H9 (cell line): ENCODE measurements at regions not wholly inside any gene's neighbourhood (a gene's known extent, or its start where the extent isn't known, plus 50 kb on each side); places are given as distances from the start of the nearest gene placed in this dataset.

Experiments
- DNase-seq: peaks from one replicate; pipeline ENCODE4 v3.0.0-alpha.2; 2017
- H2AFZ ChIP-seq: one replicate; pipeline ENCODE4 v1.6.1; 2013; ENCODE audit warnings: mild to moderate bottlenecking, low read length, control low read depth, moderate library complexity
- H2AK5ac ChIP-seq: 2 replicates; pipeline ENCODE4 v1.6.1; 2013; ENCODE audit warnings: low read length, control low read depth, mixed read lengths; ENCODE audit not compliant: insufficient read length
- H2BK120ac ChIP-seq: one replicate; pipeline ENCODE4 v1.6.1; 2013; ENCODE audit warnings: low read depth, mild to moderate bottlenecking, low read length, control low read depth, inconsistent platforms; ENCODE audit not compliant: poor library complexity, severe bottlenecking
- H2BK12ac ChIP-seq: 2 replicates; pipeline ENCODE4 v1.6.1; 2013; ENCODE audit warnings: low read length, control low read depth, mixed read lengths, low read depth; ENCODE audit not compliant: insufficient read length
- H2BK15ac ChIP-seq: 2 replicates; pipeline ENCODE4 v1.6.1; 2013; ENCODE audit warnings: low read depth, low read length, control low read depth
- H2BK20ac ChIP-seq: one replicate; pipeline ENCODE4 v1.6.1; 2013; ENCODE audit warnings: low read depth, mild to moderate bottlenecking, low read length, control low read depth, inconsistent platforms; ENCODE audit not compliant: poor library complexity, severe bottlenecking
- H2BK5ac ChIP-seq: 2 replicates; pipeline ENCODE4 v1.6.1; 2013; ENCODE audit warnings: low read length, control low read depth, mixed read lengths; ENCODE audit not compliant: insufficient read length
- H3K14ac ChIP-seq: 2 replicates; pipeline ENCODE4 v1.6.1; 2013; ENCODE audit warnings: low read length, control low read depth; ENCODE audit not compliant: insufficient read depth
- H3K18ac ChIP-seq: 2 replicates; pipeline ENCODE4 v1.6.1; 2013; ENCODE audit warnings: low read depth, mild to moderate bottlenecking, mixed read lengths, low read length, control low read depth; ENCODE audit not compliant: insufficient read length
- H3K23ac ChIP-seq: 2 replicates; pipeline ENCODE4 v1.6.1; 2013; ENCODE audit warnings: low read length, control low read depth, mixed read lengths, low read depth; ENCODE audit not compliant: insufficient read length
- H3K23me2 ChIP-seq: 2 replicates; pipeline ENCODE4 v1.6.1; 2013; ENCODE audit warnings: low read depth, mild to moderate bottlenecking, mixed read lengths, low read length, control low read depth; ENCODE audit not compliant: insufficient read length, poor library complexity, severe bottlenecking
- H3K27ac ChIP-seq: 2 replicates; pipeline ENCODE4 v1.5.1; 2013; ENCODE audit warnings: low read length, control low read depth, mixed read lengths, low read depth; ENCODE audit not compliant: insufficient read length
- H3K27me3 ChIP-seq: 2 replicates; pipeline ENCODE4 v1.6.1; 2013; ENCODE audit warnings: low read length, control low read depth, inconsistent platforms; ENCODE audit not compliant: insufficient read depth
- H3K4ac ChIP-seq: 2 replicates; pipeline ENCODE4 v1.6.1; 2013; ENCODE audit warnings: low read depth, mild to moderate bottlenecking, control low read depth, inconsistent platforms, low read length, moderate library complexity
- H3K4me1 ChIP-seq: 2 replicates; pipeline ENCODE4 v1.6.1; 2013; ENCODE audit warnings: low read length, control low read depth, inconsistent platforms; ENCODE audit not compliant: insufficient read depth
- H3K4me2 ChIP-seq: 2 replicates; pipeline ENCODE4 v1.6.1; 2013; ENCODE audit warnings: low read length, control low read depth, mixed read lengths; ENCODE audit not compliant: insufficient read length, insufficient read depth
- H3K56ac ChIP-seq: 2 replicates; pipeline ENCODE4 v1.6.1; 2013; ENCODE audit warnings: low read depth, mild to moderate bottlenecking, mixed read lengths, low read length, control low read depth; ENCODE audit not compliant: insufficient read length
- H3K79me1 ChIP-seq: 2 replicates; pipeline ENCODE4 v1.6.1; 2013; ENCODE audit warnings: low read depth, mild to moderate bottlenecking, moderate library complexity, low read length, control low read depth, inconsistent platforms; ENCODE audit not compliant: insufficient read depth, poor library complexity, severe bottlenecking
- H3K79me2 ChIP-seq: 2 replicates; pipeline ENCODE4 v1.6.1; 2013; ENCODE audit warnings: low read length, control low read depth, inconsistent platforms; ENCODE audit not compliant: insufficient read depth
- H3K9ac ChIP-seq: 2 replicates; pipeline ENCODE4 v1.6.1; 2013; ENCODE audit warnings: low read length, control low read depth, mixed read lengths; ENCODE audit not compliant: insufficient read length; ENCODE audit errors: extremely low read depth
- H3K9me3 ChIP-seq: one replicate; pipeline ENCODE4 v1.6.1; 2013; ENCODE audit warnings: low read depth, low read length, inconsistent platforms; ENCODE audit not compliant: control insufficient read depth
- H3T11ph ChIP-seq: one replicate; pipeline ENCODE4 v1.6.1; 2013; ENCODE audit warnings: mild to moderate bottlenecking, low read length, control low read depth, inconsistent platforms
- H4K20me1 ChIP-seq: one replicate; pipeline ENCODE4 v1.6.1; 2013; ENCODE audit not compliant: control insufficient read depth, insufficient read length, insufficient read depth
- H4K5ac ChIP-seq: 2 replicates; pipeline ENCODE4 v1.6.1; 2013; ENCODE audit warnings: low read depth, mild to moderate bottlenecking, mixed read lengths, low read length, control low read depth; ENCODE audit not compliant: insufficient read length
- H4K8ac ChIP-seq: replicated peaks from 2 replicates; pipeline ENCODE4 v1.6.1; 2013; ENCODE audit warnings: low read length, control low read depth, mixed read lengths, low read depth; ENCODE audit not compliant: insufficient read length
- H4K91ac ChIP-seq: 2 replicates; pipeline ENCODE4 v1.6.1; 2013; ENCODE audit warnings: low read depth, mild to moderate bottlenecking, moderate library complexity, mixed read lengths, low read length, control low read depth; ENCODE audit not compliant: insufficient read length
- H3K27ac Mint-ChIP-seq, 3 experiments: 2 replicates in 2 of 3; 3 replicates in 1 of 3; pipeline ENCODE4 v1.8.0; 2020 to 2021; ENCODE audit warnings: mixed read lengths in 3 of 3, mild to moderate bottlenecking in 1 of 3, moderate library complexity in 1 of 3
- H3K27me3 Mint-ChIP-seq: 2 replicates; pipeline ENCODE4 v1.8.0; 2021; ENCODE audit warnings: low read depth, mild to moderate bottlenecking, moderate library complexity, mixed read lengths
- H3K36me3 Mint-ChIP-seq, 3 experiments: 2 replicates in 2 of 3; 3 replicates in 1 of 3; pipeline ENCODE4 v1.8.0; 2020 to 2021; ENCODE audit warnings: low read depth in 3 of 3, mixed read lengths in 3 of 3; ENCODE audit not compliant: insufficient read depth in 1 of 3
- H3K4me1 Mint-ChIP-seq, 2 experiments: 2 replicates each; pipeline ENCODE4 v1.8.0; 2020; ENCODE audit warnings: mixed read lengths in 2 of 2
- H3K4me3 Mint-ChIP-seq, 2 experiments: 2 replicates in 1 of 2; 3 replicates in 1 of 2; pipeline ENCODE4 v1.8.0; 2020 to 2021; ENCODE audit warnings: mild to moderate bottlenecking in 2 of 2, mixed read lengths in 2 of 2, moderate library complexity in 1 of 2
- H3K9me3 Mint-ChIP-seq, 2 experiments: 2 replicates in 1 of 2; 3 replicates in 1 of 2; pipeline ENCODE4 v1.8.0; 2020; ENCODE audit warnings: mild to moderate bottlenecking in 2 of 2, mixed read lengths in 2 of 2, moderate library complexity in 1 of 2
- WGBS: extraction: QIAGEN DNeasy Blood & Tissue Kit; methylation state at CpG from one replicate; pipeline ENCODE4 v1.1.7; 2013; ENCODE audit warnings: missing lambda C conversion rate, low lambda C conversion rate, mixed read lengths; ENCODE audit not compliant: insufficient read length; ENCODE audit errors: extremely low coverage; 5-methylcytosine and 5-hydroxymethylcytosine counted together
- TF ChIP-seq, protein P1 (sequence below): fragments of 200-600 bp; sonication (generic); conservative IDR thresholded peaks from 3 replicates; pipeline ENCODE4 v1.8.0; 2021; ENCODE audit warnings: antibody characterized with exemption, mild to moderate bottlenecking

DNA sequence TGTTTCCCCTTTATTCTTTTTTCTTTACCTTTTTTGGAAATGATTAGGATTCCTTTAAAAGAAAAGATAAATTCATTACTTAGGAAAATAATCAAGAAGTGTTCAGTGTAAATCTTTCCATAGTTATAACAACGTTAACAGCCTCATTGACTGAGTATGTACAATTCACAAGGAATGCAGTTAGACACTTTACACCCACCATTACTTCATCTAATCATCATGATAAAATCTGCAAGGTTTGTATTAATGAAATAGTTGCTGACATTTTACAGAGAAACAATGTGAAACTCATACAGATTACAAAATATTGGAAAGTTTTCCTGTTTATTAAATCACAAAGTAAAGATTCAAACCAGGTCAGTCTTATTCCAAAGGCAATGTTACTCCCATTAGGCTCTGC lies 59.3 kb upstream of the NEGR1 start:
- H3K79me1 ChIP-seq, result no peaks in the 10 kb centered on the region
- Mint-ChIP-seq H3K4me1 (no peaks in the 10 kb centered on the region), H3K4me3 (no peak overlapping the region), H3K9me3 (no peaks in the 10 kb centered on the region), H3K27ac (no peak overlapping the region), H3K36me3 (no peaks in the 10 kb centered on the region), H3K27me3 (no peaks in the 10 kb centered on the region)
- H3K9me3 ChIP-seq, result no peaks in the 10 kb centered on the region
- no peak overlapping the region for H3K56ac ChIP-seq
- no peak overlapping the region for H3K18ac ChIP-seq
- H4K5ac ChIP-seq, result no peak overlapping the region
- H3K23ac ChIP-seq, result no peak overlapping the region
- H3K4ac ChIP-seq, result no peak overlapping the region
- no peak overlapping the region for H3K14ac ChIP-seq
- no CpG with 5 or more reads among the region's 1 CpG for WGBS
- H2AK5ac ChIP-seq, result no peak overlapping the region
- H2BK120ac ChIP-seq, result no peak overlapping the region
- H2BK5ac ChIP-seq, result no peak overlapping the region
- no peak overlapping the region for H3K4me2 ChIP-seq
- no peaks in the 10 kb centered on the region for H3K27me3 ChIP-seq
- no peak overlapping the region for H3K27ac ChIP-seq
- H4K20me1 ChIP-seq, result no peaks in the 10 kb centered on the region
- no peak overlapping the region for H2BK12ac ChIP-seq
- TF ChIP-seq, protein P1, sequence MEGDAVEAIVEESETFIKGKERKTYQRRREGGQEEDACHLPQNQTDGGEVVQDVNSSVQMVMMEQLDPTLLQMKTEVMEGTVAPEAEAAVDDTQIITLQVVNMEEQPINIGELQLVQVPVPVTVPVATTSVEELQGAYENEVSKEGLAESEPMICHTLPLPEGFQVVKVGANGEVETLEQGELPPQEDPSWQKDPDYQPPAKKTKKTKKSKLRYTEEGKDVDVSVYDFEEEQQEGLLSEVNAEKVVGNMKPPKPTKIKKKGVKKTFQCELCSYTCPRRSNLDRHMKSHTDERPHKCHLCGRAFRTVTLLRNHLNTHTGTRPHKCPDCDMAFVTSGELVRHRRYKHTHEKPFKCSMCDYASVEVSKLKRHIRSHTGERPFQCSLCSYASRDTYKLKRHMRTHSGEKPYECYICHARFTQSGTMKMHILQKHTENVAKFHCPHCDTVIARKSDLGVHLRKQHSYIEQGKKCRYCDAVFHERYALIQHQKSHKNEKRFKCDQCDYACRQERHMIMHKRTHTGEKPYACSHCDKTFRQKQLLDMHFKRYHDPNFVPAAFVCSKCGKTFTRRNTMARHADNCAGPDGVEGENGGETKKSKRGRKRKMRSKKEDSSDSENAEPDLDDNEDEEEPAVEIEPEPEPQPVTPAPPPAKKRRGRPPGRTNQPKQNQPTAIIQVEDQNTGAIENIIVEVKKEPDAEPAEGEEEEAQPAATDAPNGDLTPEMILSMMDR, result no peak
- H2BK15ac ChIP-seq, result no peak overlapping the region
- H3K9ac ChIP-seq, result no peak overlapping the region
- no peak overlapping the region for H4K8ac ChIP-seq
- H3T11ph ChIP-seq, result no peak overlapping the region
- H2AFZ ChIP-seq, result no peak overlapping the region
- no peak overlapping the region for H2BK20ac ChIP-seq
- no peak for DNase-seq
- no peaks in the 10 kb centered on the region for H3K79me2 ChIP-seq
- no peak overlapping the region for H4K91ac ChIP-seq
- no peaks in the 10 kb centered on the region for H3K4me1 ChIP-seq
- H3K23me2 ChIP-seq, result no peaks in the 10 kb centered on the region
